A549 (cell line): ENCODE measurements at regions not wholly inside any gene's neighbourhood (a gene's known extent, or its start where the extent isn't known, plus 50 kb on each side); places are given as distances from the start of the nearest gene placed in this dataset.

Experiments used
- ATAC-seq, 2 experiments: fragments of 200-7000 bp in 1 of 2; fragments of >200 bp in 1 of 2; cut with Nextera tagmentation in 1 of 2; cut with Tn5 transposase in 1 of 2; 3 replicates each; pipeline versions ENCODE4 v1.8.0 to v1.9.1; 2018 to 2020; ENCODE audit warnings: mild to moderate bottlenecking in 1 of 2, moderate library complexity in 1 of 2
- CTCF ChIA-PET: fragments of 300-600 bp; sonication (Branson Sonifier 250); formaldehyde crosslinking; extraction: SDS; loops from one replicate; lab custom pipeline; 2021; ENCODE audit warnings: antibody characterized with exemption, inconsistent platforms; lab: Yijun Ruan, JAX
- POLR2A ChIA-PET: fragments of 350-600 bp; formaldehyde crosslinking; extraction: SDS; loops from one replicate; lab custom pipeline; 2021; ENCODE audit warnings: antibody characterized with exemption, inconsistent platforms; lab: Yijun Ruan, JAX
- DNase-seq, 2 experiments: peaks; one replicate each; pipeline versions ENCODE4 v3.0.0 to v3.0.0-alpha.2; 2011 to 2016; ENCODE audit warnings: low read depth in 1 of 2, low spot score in 1 of 2
- FAIRE-seq: peaks from 2 replicates; lab custom pipeline; 2011; peaks lifted over from hg19 to GRCh38; lab: Jason Lieb, UNC
- H3K27ac ChIP-seq, 2 experiments: fragments of >200 bp; sonication (Bioruptor Twin); formaldehyde crosslinking; 3 replicates each; pipeline ENCODE4 v1.5.1; 2016 to 2017
- H3K4me1 ChIP-seq: fragments of >200 bp; sonication (Bioruptor Twin); formaldehyde crosslinking; 3 replicates; pipeline ENCODE4 v1.6.1; 2016
- H3K4me2 ChIP-seq: fragments of >200 bp; sonication (Bioruptor Twin); formaldehyde crosslinking; 3 replicates; pipeline ENCODE4 v1.6.1; 2016
- H3K4me3 ChIP-seq: fragments of >200 bp; sonication (Bioruptor Twin); formaldehyde crosslinking; 3 replicates; pipeline ENCODE4 v1.5.1; 2016
- H3K9me3 ChIP-seq: fragments of >200 bp; sonication (Bioruptor Twin); formaldehyde crosslinking; 3 replicates; pipeline ENCODE4 v1.6.1; 2016
- BCL3 ChIP-seq: fragments of >200 bp; sonication (Bioruptor Twin); formaldehyde crosslinking; IDR thresholded peaks from 3 replicates; pipeline ENCODE4 v1.6.1; 2016
- BHLHE40 ChIP-seq: IDR thresholded peaks from 2 replicates; pipeline ENCODE4 v1.6.1; 2012; ENCODE audit warnings: low read depth, low read length, inconsistent platforms
- CEBPB ChIP-seq, 2 experiments: fragments of >200 bp in 1 of 2; sonication (Bioruptor Twin) in 1 of 2; formaldehyde crosslinking in 1 of 2; IDR thresholded peaks; 2 replicates each; pipeline ENCODE4 v1.6.1; 2012 to 2016
- CHD2 ChIP-seq: fragments of 150-350 bp; IDR thresholded peaks from 2 replicates; pipeline ENCODE4 v1.6.1; 2014; ENCODE audit warnings: low read length; ENCODE audit not compliant: partially characterized antibody
- CTCF ChIP-seq: fragments of >200 bp; sonication (Bioruptor Twin); formaldehyde crosslinking; IDR thresholded peaks from 3 replicates; pipeline ENCODE4 v1.5.1; 2016
- E2F6 ChIP-seq: IDR thresholded peaks from 2 replicates; pipeline ENCODE4 v1.6.1; 2012; ENCODE audit warnings: low read depth, borderline replicate concordance
- EP300 ChIP-seq, 2 experiments: fragments of >200 bp; sonication (Bioruptor Twin); formaldehyde crosslinking; IDR thresholded peaks; 2 replicates in 1 of 2; 3 replicates in 1 of 2; pipeline ENCODE4 v1.6.1; 2016 to 2017
- FOSB ChIP-seq: fragments of 250-450 bp; sonication (Bioruptor Pico); IDR thresholded peaks from 2 replicates; pipeline ENCODE4 v1.5.0; 2020; ENCODE audit warnings: mild to moderate bottlenecking, moderate library complexity
- FOXS1 ChIP-seq: fragments of 250-450 bp; sonication (Bioruptor Pico); IDR thresholded peaks from 2 replicates; pipeline ENCODE4 v1.5.0; 2020; ENCODE audit warnings: mild to moderate bottlenecking, moderate library complexity
- GATA3 ChIP-seq: IDR thresholded peaks from 2 replicates; pipeline ENCODE4 v1.6.1; 2012; ENCODE audit warnings: borderline replicate concordance
- HMGXB4 ChIP-seq: fragments of 250-450 bp; sonication (Bioruptor Pico); IDR thresholded peaks from 2 replicates; pipeline ENCODE4 v1.5.0; 2021; ENCODE audit warnings: mild to moderate bottlenecking, moderate library complexity, borderline replicate concordance
- HOXA7 ChIP-seq: fragments of 250-450 bp; sonication (Bioruptor Pico); IDR thresholded peaks from 2 replicates; pipeline ENCODE4 v1.5.0; 2020; ENCODE audit warnings: mild to moderate bottlenecking, moderate library complexity
- JUN ChIP-seq, 2 experiments: fragments of >200 bp; sonication (Bioruptor Twin); formaldehyde crosslinking; IDR thresholded peaks; 2 replicates in 1 of 2; 3 replicates in 1 of 2; pipeline ENCODE4 v1.6.1; 2016 to 2017
- MAX ChIP-seq: IDR thresholded peaks from 2 replicates; pipeline ENCODE4 v1.6.1; 2012
- NPAS2 ChIP-seq: fragments of 250-450 bp; sonication (Bioruptor Pico); IDR thresholded peaks from 2 replicates; pipeline ENCODE4 v1.8.0; 2022; ENCODE audit warnings: mild to moderate bottlenecking, moderate library complexity, borderline replicate concordance
- PHF8 ChIP-seq: fragments of 200-600 bp; sonication (generic); IDR thresholded peaks from 2 replicates; pipeline ENCODE4 v1.6.1; 2016; ENCODE audit warnings: low read depth, mild to moderate bottlenecking, antibody characterized with exemption, moderate library complexity, borderline replicate concordance
- POLR2AphosphoS2 ChIP-seq: conservative IDR thresholded peaks from 2 replicates; pipeline ENCODE4 v1.6.1; 2012; ENCODE audit warnings: low read length, improper control_type of control experiment, inconsistent platforms
- RAD21 ChIP-seq, 2 experiments: fragments of >200 bp in 1 of 2; sonication (Bioruptor Twin) in 1 of 2; formaldehyde crosslinking in 1 of 2; IDR thresholded peaks in 1 of 2; conservative IDR thresholded peaks in 1 of 2; 2 replicates in 1 of 2; 3 replicates in 1 of 2; pipeline ENCODE4 v1.6.1; 2012 to 2018; ENCODE audit warnings: inconsistent platforms in 1 of 2
- REST ChIP-seq: fragments of 200-600 bp; sonication (generic); IDR thresholded peaks from 2 replicates; pipeline ENCODE4 v1.6.1; 2016; ENCODE audit warnings: antibody characterized with exemption, mild to moderate bottlenecking, moderate library complexity
- SREBF2 ChIP-seq: fragments of 450-650 bp; IDR thresholded peaks from 2 replicates; pipeline ENCODE4 v1.6.1; 2014; ENCODE audit warnings: mild to moderate bottlenecking, moderate library complexity
- TFCP2L1 ChIP-seq: fragments of 250-450 bp; sonication (Bioruptor Pico); IDR thresholded peaks from 2 replicates; pipeline ENCODE4 v1.5.0; 2021; ENCODE audit warnings: mild to moderate bottlenecking
- ZC3H11A ChIP-seq: fragments of 450-650 bp; IDR thresholded peaks from 2 replicates; pipeline ENCODE4 v1.6.1; 2014; ENCODE audit warnings: antibody characterized with exemption, mild to moderate bottlenecking
- ZFP36 ChIP-seq: fragments of 450-650 bp; IDR thresholded peaks from 2 replicates; pipeline ENCODE4 v1.6.1; 2014; ENCODE audit warnings: borderline replicate concordance; ENCODE audit not compliant: partially characterized antibody
- WGBS: methylation state at CpG from one replicate; pipeline ENCODE4 v1.1.6; 2017; ENCODE audit errors: missing lambda C conversion rate; 5-methylcytosine and 5-hydroxymethylcytosine counted together

- Histone ChIP-seq H3K27ac (no peak overlapping the region), H3K4me2 (no peak overlapping the region), H3K4me1 (no peaks in the 10 kb centered on the region), H3K9me3 (no peaks in the 10 kb centered on the region), H3K4me3 (no peak overlapping the region)
- TF ChIP-seq MAX (no peak), HMGXB4 (no peak), EP300 (IDR thresholded peaks at IDR 0.05) (no peak), BHLHE40 (no peak), CHD2 (no peak), TFCP2L1 (CRISPR knock-in tag) (no peak), GATA3 (no peak), HOXA7 (no peak), JUN (IDR thresholded peaks at IDR 0.05) (no peak), CEBPB (IDR thresholded peaks at IDR 0.05) (no peak), CTCF (no peak), ZFP36 (no peak)
- CTCF ChIA-PET: no interaction called here
- ATAC-seq (no peak), FAIRE-seq (no peak), DNase-seq (no peak)
- POLR2A ChIA-PET: no interaction called here
- 55% methylated on average over 1 of the region's 1 CpG for WGBS
Measured at GRCh38 chr9:24127519-24127918, 301.5 kb upstream of the ELAVL2 start.

GRCh38 chr9:24118190-24118589 is 292.1 kb upstream of the ELAVL2 start:
- ATAC-seq (no peak), FAIRE-seq (no peak)
- no peaks in the 10 kb centered on the region for H3K9me3 ChIP-seq
- TF ChIP-seq NPAS2 (no peak), JUN (IDR thresholded peaks at IDR 0.05) (no peak), SREBF2 (no peak), FOXS1 (CRISPR knock-in tag) (no peak), BCL3 (no peak), RAD21 (conservative IDR thresholded peaks at IDR 0.05 in 1 of 2, IDR thresholded peaks at IDR 0.05 in 1 of 2) (no peak), POLR2AphosphoS2 (no peak), PHF8 (no peak), REST (no peak), FOSB (no peak), ZC3H11A (no peak), GATA3 (no peak), TFCP2L1 (CRISPR knock-in tag) (no peak), E2F6 (no peak)
- TF ChIP-seq, all 56 proteins: peak for 0
- DNase-seq: peak in 1 of 2 experiments; percentile 10
- no peak overlapping the region for H3K4me2 ChIP-seq
- H3K4me1 ChIP-seq: no peaks in the 10 kb centered on the region
- ChIA-PET POLR2A (no interaction called here), CTCF (interaction anchor here (1.1 kb wide), 1 partner anchor 8 kb away, joined by 3 read pairs; no protein-coding TSS in a partner anchor)
- WGBS: 6% methylated on average over 5 of the region's 5 CpGs
- no peak overlapping the region for H3K27ac ChIP-seq
- H3K4me3 ChIP-seq: no peak overlapping the region
